ENCODE measurements at regions not wholly inside any gene's neighbourhood (a gene's known extent, or its start where the extent isn't known, plus 50 kb on each side); places are given as distances from the start of the nearest gene placed in this dataset.

GRCh38 chr16:77591347-77591746 is 131.0 kb upstream of the NUDT7 start:
- H3K4me3 ChIP-seq (ENCODE audit: low read length) = no peak overlapping the region
- DNase-seq (ENCODE audit: low read depth) = no peak
- TF ChIP-seq CTCF (conservative IDR thresholded peaks at IDR 0.05; ENCODE audit: low read length) = no peak

GRCh38 chr16:77592021-77592420 is 130.3 kb upstream of the NUDT7 start:
- no peak for DNase-seq (ENCODE audit: low read depth)
- no peak overlapping the region for H3K4me3 ChIP-seq (ENCODE audit: low read length)
- no peak for TF ChIP-seq CTCF (conservative IDR thresholded peaks at IDR 0.05; ENCODE audit: low read length)

- TF ChIP-seq CTCF (conservative IDR thresholded peaks at IDR 0.05; ENCODE audit: low read length) = no peak
- H3K4me3 ChIP-seq (ENCODE audit: low read length) = no peak overlapping the region
- DNase-seq (ENCODE audit: low read depth) = no peak
Observed at GRCh38 chr16:77594057-77594456, 128.3 kb upstream of the NUDT7 start.

- H3K4me3 ChIP-seq (ENCODE audit: low read length) = no peak overlapping the region
- no peak for TF ChIP-seq CTCF (conservative IDR thresholded peaks at IDR 0.05; ENCODE audit: low read length)
Observed at GRCh38 chr16:77594799-77595596, 127.3 kb upstream of the NUDT7 start.

GRCh38 chr16:77596261-77596660 is 126.1 kb upstream of the NUDT7 start:
- no peak overlapping the region for H3K4me3 ChIP-seq (ENCODE audit: low read length)
- no peak for TF ChIP-seq CTCF (conservative IDR thresholded peaks at IDR 0.05; ENCODE audit: low read length)
- peak; percentile 70 for DNase-seq (ENCODE audit: low read depth)

More at GRCh38 chr16:77594799-77595596, 127.3 kb upstream of the NUDT7 start:
- no peak for DNase-seq (ENCODE audit: low read depth)

GRCh38 chr16:77599793-77600415 is 122.4 kb upstream of the NUDT7 start:
- peak; percentile 30 for DNase-seq (ENCODE audit: low read depth)
- no peak overlapping the region for H3K4me3 ChIP-seq (ENCODE audit: low read length)
- peak; percentile 81 for TF ChIP-seq CTCF (conservative IDR thresholded peaks at IDR 0.05; ENCODE audit: low read length)

GRCh38 chr16:77600555-77600954 is 121.8 kb upstream of the NUDT7 start:
- DNase-seq (ENCODE audit: low read depth) = no peak
- no peak for TF ChIP-seq CTCF (conservative IDR thresholded peaks at IDR 0.05; ENCODE audit: low read length)
- no peak overlapping the region for H3K4me3 ChIP-seq (ENCODE audit: low read length)
